ENCODE measurements at regions not wholly inside any gene's neighbourhood (a gene's known extent, or its start where the extent isn't known, plus 50 kb on each side); places are given as distances from the start of the nearest gene placed in this dataset.

- intact Hi-C loops (cut with micrococcal nuclease; ENCODE audit: unreplicated experiment) (no loop called here), in situ Hi-C loops (cut with MboI) (no loop called here)
- Histone ChIP-seq H3K4me2 (ENCODE audit: control insufficient read depth, insufficient read depth) (no peak overlapping the region), H3K79me2 (ENCODE audit: control insufficient read depth, insufficient read depth, low read length) (no peaks in the 10 kb centered on the region), H4K20me1 (ENCODE audit: control insufficient read depth, insufficient read depth) (no peaks in the 10 kb centered on the region), H3K9ac (ENCODE audit: control insufficient read depth, insufficient read depth, low read length) (no peak overlapping the region), H3K27ac (ENCODE audit: control insufficient read depth, insufficient read depth) (no peak overlapping the region), H3K4me3 (no peak overlapping the region), H3K36me3 (ENCODE audit: control insufficient read depth in 2 of 2, insufficient read depth in 2 of 2, low read length in 1 of 2) (no peaks in the 10 kb centered on the region), H3K9me3 (replicated peaks; ENCODE audit: control insufficient read depth, insufficient read depth, low read length) (no peaks in the 10 kb centered on the region), H3K27me3 (replicated peaks in 1 of 2; ENCODE audit: control insufficient read depth in 2 of 2, insufficient read depth in 2 of 2, low read length in 1 of 2) (no peaks in the 10 kb centered on the region; a peak in 1 of 4 replicates), H2AFZ (ENCODE audit: control insufficient read depth, low read depth, low read length) (no peak overlapping the region), H3K4me1 (ENCODE audit: control insufficient read depth, insufficient read depth, low read length) (no peaks in the 10 kb centered on the region)
- CTCF ChIA-PET = no interaction called here
- RAD21 ChIA-PET (ENCODE audit: unreplicated experiment) = no interaction called here
- DNase-seq (ENCODE audit: low read depth, low spot score) = no peak
- POLR2A ChIA-PET = no interaction called here
- FAIRE-seq = no peak
- no TSS peak for BruUV-seq (replicated peaks)
- SMC1A ChIA-PET (ENCODE audit: uncharacterized antibody, unreplicated experiment) = no interaction called here
- no peak for ATAC-seq
- 12% methylated on average over 2 of the region's 2 CpGs for WGBS (ENCODE audit: insufficient coverage, insufficient replicate concordance, low lambda C conversion rate, missing lambda C conversion rate)
- no peak for TF ChIP-seq ELK1 (IDR thresholded peaks at IDR 0.05; ENCODE audit: low read depth, low read length)
- no peak for TF ChIP-seq CHD4 (IDR thresholded peaks at IDR 0.05)
- TF ChIP-seq MXI1 (IDR thresholded peaks at IDR 0.05; ENCODE audit: low read depth, low read length) = no peak
These were observed 326.2 kb upstream of the MSX2 start for GRCh38 chr5:174398171-174398570.

- in situ Hi-C loops (cut with MboI) = no loop called here
- Histone ChIP-seq H4K20me1 (ENCODE audit: control insufficient read depth, insufficient read depth) (no peaks in the 10 kb centered on the region), H3K79me2 (ENCODE audit: control insufficient read depth, insufficient read depth, low read length) (no peaks in the 10 kb centered on the region), H3K4me1 (ENCODE audit: control insufficient read depth, insufficient read depth, low read length) (no peaks in the 10 kb centered on the region), H3K4me3 (no peak overlapping the region), H3K4me2 (ENCODE audit: control insufficient read depth, insufficient read depth) (no peak overlapping the region), H2AFZ (ENCODE audit: control insufficient read depth, low read depth, low read length) (no peak overlapping the region), H3K36me3 (ENCODE audit: control insufficient read depth in 2 of 2, insufficient read depth in 2 of 2, low read length in 1 of 2) (no peaks in the 10 kb centered on the region), H3K27me3 (replicated peaks in 1 of 2; ENCODE audit: control insufficient read depth in 2 of 2, insufficient read depth in 2 of 2, low read length in 1 of 2) (no peaks in the 10 kb centered on the region; a peak in 1 of 4 replicates), H3K9ac (ENCODE audit: control insufficient read depth, insufficient read depth, low read length) (no peak overlapping the region), H3K9me3 (replicated peaks; ENCODE audit: control insufficient read depth, insufficient read depth, low read length) (no peaks in the 10 kb centered on the region), H3K27ac (ENCODE audit: control insufficient read depth, insufficient read depth) (no peak overlapping the region)
- no TSS peak for BruUV-seq (replicated peaks)
- no peak for DNase-seq (ENCODE audit: low read depth, low spot score)
- WGBS (ENCODE audit: insufficient coverage, insufficient replicate concordance, low lambda C conversion rate, missing lambda C conversion rate) = 32% methylated on average over 2 of the region's 2 CpGs
- no peak for FAIRE-seq
- ATAC-seq = no peak
- CTCF ChIA-PET = no interaction called here
- SMC1A ChIA-PET (ENCODE audit: uncharacterized antibody, unreplicated experiment) = no interaction called here
- POLR2A ChIA-PET = no interaction called here
- RAD21 ChIA-PET (ENCODE audit: unreplicated experiment) = no interaction called here
- intact Hi-C loops (cut with micrococcal nuclease; ENCODE audit: unreplicated experiment) = no loop called here
- TF ChIP-seq PAX8 (IDR thresholded peaks at IDR 0.05) = no peak
- no peak for TF ChIP-seq IKZF2 (IDR thresholded peaks at IDR 0.05)
- TF ChIP-seq CBX3 (IDR thresholded peaks at IDR 0.05; ENCODE audit: borderline replicate concordance, low read depth) = no peak
- no peak for TF ChIP-seq PAX5 (IDR thresholded peaks at IDR 0.05; ENCODE audit: borderline replicate concordance, low read depth, low read length)
- no peak for TF ChIP-seq E4F1 (IDR thresholded peaks at IDR 0.05; ENCODE audit: borderline replicate concordance, partially characterized antibody)
- TF ChIP-seq NKRF (conservative IDR thresholded peaks at IDR 0.05) = no peak
- TF ChIP-seq RB1 (IDR thresholded peaks at IDR 0.05; ENCODE audit: borderline replicate concordance) = no peak
These were observed 325.0 kb upstream of the MSX2 start for GRCh38 chr5:174399411-174399810.

Measured in GM12878 (cell line).